Fibroblast of skin of abdomen (primary cell): ENCODE measurements at regions not wholly inside any gene's neighbourhood (a gene's known extent, or its start where the extent isn't known, plus 50 kb on each side); places are given as distances from the start of the nearest gene placed in this dataset.

Source experiments
- DNase-seq: peaks from one replicate; pipeline ENCODE4 v3.0.0-alpha.2; 2013

GRCh38 chr7:120205101-120205500, 67.9 kb upstream of the KCND2 start:
- DNase-seq, result no peak

GRCh38 chr7:120207037-120207436, 65.9 kb upstream of the KCND2 start:
- DNase-seq, result no peak

- no peak for DNase-seq
Measured at GRCh38 chr7:120215654-120216053, 57.3 kb upstream of the KCND2 start.

GRCh38 chr7:120216947-120217346, 56.0 kb upstream of the KCND2 start:
- DNase-seq, result no peak

GRCh38 chr7:120218712-120219111, 54.3 kb upstream of the KCND2 start:
- no peak for DNase-seq

- DNase-seq, result no peak
Measured at GRCh38 chr7:120221666-120222065, 51.3 kb upstream of the KCND2 start.
